Myocyte (in vitro differentiated cells): ENCODE measurements at regions not wholly inside any gene's neighbourhood (a gene's known extent, or its start where the extent isn't known, plus 50 kb on each side); places are given as distances from the start of the nearest gene placed in this dataset.
"Not testable (repeated sequence)": the region's sequence is repeated elsewhere in the genome, so short reads cannot be mapped to it uniquely, and the experiment has no call there.

Experiments
- DNase-seq: peaks from one replicate; pipeline ENCODE4 v3.0.0-alpha.2; 2012; ENCODE audit warnings: low read depth

DNA sequence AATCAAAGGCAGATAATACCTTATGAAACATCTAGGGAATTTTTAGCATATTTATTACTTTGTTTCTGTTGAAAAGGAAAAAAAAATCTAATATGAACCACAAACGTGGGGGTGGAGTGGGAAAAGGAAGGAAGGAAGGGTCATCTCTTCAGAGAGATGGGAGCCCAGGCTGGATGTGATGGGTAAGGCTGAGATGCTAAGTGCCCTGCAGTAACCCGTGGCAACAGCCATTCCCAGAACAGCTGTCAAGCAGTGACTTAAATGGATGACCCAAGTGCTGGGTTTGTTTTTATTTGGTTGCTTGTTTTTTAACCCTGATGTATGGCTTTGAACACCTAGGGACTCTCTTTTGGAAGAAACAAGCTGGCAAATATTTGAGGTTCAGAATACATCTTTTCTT, 50.7 kb upstream of the KLF7 start:
- DNase-seq: peak; percentile 35

DNA sequence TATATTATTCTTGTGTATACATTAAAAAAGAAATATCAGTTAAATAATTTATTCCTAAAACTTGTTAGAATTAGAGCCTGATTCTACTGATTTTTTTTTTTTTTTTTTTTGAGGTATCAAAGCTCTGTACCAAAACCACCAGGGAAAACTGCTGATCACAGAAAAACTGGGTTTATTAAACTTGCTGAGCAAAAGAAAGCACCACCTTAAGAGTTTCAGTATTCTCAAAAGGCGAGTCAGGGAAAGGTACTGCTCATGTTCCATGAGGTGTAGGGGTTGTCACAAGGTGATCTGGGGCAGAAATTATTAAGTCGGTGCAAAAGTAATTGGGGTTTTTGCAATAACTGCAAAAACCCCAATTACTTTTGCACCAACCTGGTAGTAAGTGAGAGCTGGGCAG, 51.7 kb upstream of the KLF7 start:
- DNase-seq: no peak

DNA sequence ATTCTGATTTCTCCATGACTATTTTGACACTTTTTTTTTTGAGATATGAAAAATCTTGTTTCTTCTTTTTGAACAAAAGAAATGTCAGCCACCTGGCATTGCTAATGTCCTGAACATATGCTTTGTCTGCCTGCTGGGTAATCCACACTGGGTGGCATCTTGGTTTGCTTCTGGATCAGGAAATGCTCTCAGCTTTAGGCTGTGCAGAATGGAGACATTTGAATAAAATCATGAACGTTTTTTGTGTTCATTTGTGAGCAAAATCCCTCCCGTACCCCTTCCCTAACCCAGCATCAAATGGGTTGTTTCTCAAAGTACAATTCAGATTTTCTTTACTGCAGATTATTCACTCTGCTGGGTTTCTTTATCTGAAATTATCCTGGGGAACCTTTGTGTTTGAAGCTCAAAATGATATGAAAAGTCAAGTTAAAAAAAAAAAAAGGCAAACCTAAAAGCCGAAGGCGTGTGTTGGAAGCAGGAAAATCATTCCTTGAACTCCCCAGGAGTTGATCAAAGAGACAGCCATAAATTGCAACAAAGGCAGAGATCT, 53.4 kb upstream of the KLF7 start:
- no peak for DNase-seq

DNA sequence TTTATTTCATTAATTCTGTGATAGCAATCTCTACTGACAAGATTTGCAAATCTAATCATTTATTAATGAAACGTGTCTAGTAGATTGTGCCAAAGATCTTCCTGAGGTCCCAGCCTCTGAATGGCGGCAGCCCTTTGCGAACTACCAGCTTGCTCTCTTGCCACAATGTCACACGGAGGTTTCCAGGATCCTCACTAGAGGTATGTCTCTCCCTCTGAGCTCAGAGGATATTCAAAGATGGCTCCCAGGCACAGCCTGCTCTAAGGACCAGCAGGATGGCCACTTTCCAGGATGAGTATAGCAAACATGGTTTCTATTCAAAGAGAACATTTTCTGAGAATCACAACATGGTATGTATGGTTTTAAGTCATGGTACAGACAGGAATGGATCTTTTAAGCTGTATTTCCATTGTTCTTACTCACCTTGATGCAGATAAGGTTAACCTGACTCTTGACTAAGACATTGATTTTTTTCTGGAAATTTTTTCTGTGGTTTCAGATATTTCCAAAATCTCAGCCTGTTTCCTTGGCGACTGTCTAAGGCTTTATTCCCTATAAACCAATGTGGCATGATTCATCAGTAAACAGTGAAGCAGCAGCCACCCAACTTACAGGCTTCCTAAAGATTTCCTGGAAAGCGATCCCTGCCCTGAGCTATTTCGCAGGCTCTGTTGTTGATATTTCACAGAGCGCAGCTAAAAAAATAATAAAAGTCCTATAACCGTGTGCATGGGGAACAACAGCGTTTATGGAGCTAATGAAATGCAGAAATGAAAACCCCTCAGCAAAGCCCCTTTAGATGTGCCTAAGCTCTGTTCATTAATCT, 54.1 kb upstream of the KLF7 start:
- no peak for DNase-seq

DNA sequence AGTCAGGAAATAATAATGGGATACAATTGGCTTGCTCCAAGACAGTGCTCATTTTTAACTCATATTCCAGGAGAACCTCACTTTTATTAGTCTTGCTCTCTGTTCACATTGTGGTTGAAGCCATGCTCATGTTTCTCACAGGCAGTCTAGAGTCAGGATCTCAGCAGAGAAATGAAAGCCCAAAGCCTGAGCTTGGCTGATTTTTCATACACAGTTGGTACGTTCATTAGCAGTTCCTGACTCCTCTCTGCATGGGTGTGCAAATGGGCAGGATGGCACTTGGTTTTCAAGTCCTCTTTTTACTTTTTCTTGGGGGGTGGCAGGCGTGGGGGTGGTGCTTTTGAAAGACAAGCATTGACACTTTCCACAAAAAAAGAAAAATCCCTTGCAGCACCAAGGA, 56.0 kb upstream of the KLF7 start:
- no peak for DNase-seq

DNA sequence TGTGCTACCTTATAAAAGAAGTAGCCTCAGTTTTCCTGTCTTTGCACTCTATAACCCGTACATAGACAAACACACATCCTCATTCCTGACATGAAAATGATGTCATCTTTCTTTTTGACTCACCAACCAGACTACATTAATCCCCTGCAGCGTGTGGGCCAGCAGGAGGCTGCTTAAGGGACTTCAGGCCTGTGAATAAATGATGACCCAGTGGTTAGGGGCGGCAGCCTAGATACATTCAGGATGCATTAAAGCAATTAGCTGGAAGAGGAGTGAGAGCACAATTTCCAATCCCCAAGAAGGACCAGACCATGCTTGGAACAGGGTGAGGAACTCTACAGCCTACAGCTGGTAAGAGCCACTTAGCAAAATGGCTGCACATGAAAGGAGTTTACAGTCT, 57.3 kb upstream of the KLF7 start:
- DNase-seq: peak; percentile 39

DNA sequence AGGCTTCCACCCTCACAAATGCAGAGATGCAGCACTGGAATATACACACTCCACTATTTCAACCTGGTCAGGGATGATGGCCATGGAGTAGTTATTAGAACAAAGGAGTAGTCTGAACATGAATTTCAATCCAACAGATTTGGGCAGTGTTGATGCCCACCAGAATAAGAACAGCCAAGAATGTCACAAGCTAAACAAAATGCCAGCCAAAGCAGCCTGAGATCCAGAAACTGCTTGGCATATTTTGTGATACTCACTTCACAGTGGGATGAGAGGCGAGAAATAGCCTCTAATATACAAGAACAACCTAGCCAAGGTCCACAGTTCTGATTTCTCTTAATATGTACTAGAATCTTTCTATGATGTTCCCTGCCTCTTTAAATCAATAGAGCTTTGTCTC, 58.6 kb upstream of the KLF7 start:
- no peak for DNase-seq

DNA sequence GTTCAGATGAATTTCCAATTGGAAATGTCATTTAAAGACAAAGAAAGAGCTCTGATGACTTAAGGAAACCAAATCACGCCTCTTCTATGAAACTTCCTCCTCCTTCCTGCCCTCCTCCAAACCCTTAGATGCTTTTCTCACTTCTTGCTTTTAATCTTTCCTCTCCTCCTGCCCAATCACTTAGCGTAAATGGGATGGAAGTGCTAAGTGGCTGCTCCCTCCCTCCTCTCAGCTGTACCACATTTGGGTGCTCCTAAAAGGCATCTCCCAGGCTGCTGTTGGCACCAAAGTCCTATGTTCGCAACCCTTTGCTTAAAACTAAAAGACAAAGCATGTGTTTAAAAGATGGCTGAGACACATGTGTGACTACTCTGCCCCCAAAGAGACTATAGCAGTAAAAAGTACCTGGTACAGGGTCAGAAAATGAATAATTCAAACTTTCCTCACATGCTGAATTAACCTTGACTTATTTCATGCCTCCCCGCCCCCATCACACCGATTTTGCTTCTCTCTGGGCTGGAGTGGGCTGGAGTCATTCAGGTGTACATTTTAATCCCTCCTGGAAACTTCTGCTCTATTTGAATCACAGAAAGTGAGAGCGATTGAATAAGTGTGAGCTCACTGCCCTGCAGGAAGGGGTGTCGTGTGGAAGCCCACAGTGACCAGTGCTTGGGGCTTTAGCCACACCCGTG, 59.2 kb upstream of the KLF7 start:
- no peak for DNase-seq

DNA sequence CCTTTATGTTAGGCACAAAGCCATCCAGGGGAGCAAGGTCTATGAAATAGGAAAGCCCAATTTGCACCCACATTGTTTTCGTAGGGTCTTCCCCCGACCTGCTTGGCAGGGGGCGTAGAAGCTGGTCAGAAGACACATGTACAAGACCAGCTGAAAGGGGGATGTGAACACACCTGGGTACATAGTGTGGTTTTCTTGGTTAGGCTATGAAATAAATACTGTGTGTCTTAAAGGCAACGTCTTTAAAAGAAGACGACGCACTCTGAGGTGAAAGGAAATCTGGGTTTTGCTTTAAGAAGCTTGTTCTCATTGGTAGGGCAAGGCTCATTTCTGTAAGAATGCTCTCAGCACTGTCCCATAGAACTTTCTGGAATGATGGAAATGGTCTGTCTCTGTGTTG, 60.0 kb upstream of the KLF7 start:
- DNase-seq: no peak

DNA sequence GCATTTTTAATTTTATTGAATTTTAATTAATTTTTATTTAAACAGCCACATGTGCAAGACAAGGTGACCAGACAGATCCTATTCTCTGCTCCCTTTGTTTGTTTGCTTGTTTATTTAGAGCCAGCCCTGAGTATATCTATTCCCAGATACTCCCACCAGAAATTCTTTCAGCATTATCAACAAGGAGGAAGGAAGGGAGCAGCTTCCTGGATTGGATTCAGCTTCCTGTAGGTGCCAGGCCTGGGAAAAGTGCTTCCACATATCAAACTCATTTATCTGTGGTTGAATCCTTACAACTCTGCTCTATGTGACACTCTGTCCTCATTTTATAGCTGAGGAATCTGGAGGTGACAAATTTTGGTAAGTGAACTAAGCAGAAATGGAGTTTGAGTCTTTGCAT, 60.5 kb upstream of the KLF7 start:
- DNase-seq: no peak

DNA sequence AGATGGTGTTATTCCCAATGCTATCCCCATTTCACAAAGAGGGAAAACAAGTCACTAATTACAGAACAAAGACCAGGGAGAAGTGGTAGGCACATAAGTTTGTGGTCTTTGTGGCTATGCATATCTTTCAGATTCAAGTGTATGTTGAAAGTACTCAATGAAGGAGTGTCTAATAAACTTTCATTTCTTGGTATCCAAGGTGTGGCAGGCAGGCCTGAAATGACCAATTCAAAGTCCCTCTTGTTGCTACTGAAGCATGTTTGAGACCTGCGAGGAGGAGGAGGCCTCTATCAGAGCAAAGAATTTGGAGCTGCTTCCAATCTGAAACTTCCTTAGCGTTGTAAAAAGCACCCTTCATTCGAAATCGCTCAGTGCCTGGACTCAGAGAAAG, 60.9 kb upstream of the KLF7 start:
- DNase-seq: no peak

DNA sequence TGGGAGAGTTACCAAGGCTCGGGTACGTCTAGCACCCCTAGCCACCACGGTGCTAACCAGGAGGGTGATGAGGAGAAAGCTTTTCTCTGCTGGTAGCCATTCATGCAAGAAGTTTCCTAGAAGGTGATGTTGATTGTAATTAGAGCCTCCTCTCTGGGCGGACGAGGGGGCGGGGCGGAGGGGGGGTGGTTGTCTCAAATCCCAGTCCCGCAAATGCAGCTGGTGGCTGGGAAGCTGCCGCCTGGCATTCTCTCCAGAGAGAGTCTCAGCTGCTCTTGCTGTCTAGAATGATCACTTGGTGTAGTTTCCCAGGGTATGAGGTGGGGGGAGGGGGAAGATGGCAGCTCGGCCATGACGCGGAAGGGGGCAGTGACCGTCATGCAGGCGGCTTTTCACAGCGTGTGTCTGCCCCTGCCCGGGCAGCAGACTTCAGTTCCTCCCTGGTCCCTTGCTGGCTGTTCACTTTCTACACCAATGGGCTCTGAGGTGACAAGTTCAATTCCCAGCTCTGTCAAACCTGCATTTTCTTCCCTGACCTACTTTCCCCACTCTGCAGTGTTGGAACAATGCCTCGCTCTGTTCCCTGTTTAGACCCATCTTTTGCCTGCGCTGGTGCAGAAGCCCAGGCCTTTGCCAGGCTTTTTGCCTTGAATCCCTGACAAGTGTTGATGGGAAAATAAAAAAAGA, 61.5 kb upstream of the KLF7 start:
- DNase-seq: peak; percentile 92

DNA sequence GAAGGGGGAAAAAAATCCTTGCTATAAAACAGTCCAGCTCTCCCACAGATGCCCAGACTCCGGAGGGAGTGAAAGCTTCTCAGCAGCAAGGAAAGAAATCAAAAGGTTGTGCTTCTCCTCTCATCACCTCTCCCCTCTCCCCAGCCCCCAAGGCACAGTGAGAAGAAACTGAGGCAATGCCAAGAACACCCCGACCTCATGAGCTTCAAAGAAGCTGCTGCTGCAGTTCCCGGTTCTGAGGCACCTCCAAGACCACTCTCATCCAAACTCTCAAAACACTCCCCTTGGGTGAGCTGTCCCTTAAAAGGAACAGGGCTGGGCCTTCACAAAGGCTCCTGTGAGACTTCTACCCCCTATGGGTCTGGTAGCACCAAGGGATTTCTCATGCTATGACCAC, 62.0 kb upstream of the KLF7 start:
- DNase-seq: no peak

DNA sequence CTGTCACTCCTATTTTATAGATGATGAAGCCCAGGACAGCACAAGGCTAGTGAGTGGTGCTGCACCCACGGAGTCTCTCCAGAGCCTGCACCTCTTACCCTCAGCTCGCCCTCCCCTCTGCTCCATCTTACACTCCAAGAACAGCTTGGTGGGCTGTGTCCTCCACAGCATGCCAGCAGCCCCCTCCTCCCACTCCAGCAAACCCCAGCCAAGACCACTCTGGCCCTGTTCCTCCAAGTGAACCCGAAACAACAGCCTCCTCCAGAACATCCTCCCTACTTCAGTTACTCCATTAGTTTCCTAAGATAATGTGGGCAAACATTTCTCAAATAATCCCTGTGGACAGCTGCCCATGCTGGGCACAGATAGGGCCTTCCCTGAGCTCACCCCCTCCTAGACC, 62.7 kb upstream of the KLF7 start:
- no peak for DNase-seq

DNA sequence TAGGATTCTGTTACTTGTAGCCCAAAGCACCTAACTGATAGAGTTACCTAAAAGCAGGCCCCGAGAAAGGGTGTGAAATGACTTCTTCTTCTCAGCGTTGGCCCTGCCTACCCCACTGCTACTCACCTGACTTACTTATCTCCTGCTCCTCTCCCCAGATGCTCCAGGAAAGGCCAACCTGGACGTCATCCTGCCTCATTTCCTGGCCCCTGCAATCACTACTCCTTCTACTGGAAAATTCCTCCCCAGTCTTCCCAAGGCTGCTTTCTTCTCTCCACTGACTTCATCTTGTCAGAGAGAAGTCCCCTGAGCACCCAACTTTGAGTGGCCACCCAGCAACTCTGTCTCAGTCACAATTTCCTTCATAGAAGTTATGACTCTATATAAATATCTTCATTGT, 63.4 kb upstream of the KLF7 start:
- no peak for DNase-seq

DNA sequence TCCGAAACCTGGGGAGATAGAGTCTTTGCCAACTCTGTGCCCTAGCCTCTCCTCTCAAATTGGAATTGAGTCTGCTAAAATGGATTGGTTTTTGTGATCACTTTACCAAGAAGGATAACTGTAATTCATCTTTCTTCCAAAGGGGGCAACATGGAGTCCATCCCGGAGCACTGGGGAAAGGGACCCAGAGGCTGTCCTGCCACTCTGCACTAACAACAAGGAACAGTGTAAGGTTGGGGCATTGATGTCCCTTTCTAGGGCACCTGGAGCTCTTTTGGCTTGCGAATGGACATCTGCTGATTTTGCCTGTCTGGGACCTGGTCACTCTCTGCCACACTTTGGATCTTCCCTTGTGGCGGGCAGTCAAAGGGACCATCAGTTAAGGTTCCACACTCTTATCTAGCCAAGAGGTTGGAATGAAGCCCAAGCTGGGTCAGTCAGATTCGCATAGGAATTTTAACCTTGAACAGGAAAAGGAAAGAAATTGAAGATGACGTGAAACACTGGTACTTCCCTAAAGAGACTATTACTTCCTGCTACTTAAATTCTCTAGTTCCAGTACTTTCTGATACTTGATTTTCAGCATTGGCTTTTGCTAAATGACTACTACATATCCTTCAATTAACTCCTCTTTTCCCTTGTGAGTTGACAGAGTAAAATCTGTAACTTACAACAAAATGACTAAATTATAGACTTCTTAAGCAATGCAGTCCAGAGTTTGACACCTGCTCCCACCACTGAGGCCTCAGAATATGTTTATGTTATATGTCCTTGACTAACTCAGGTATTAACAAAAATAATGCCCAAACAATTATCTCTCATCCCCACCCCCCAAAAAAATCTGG, 64.7 kb upstream of the KLF7 start:
- no peak for DNase-seq

DNA sequence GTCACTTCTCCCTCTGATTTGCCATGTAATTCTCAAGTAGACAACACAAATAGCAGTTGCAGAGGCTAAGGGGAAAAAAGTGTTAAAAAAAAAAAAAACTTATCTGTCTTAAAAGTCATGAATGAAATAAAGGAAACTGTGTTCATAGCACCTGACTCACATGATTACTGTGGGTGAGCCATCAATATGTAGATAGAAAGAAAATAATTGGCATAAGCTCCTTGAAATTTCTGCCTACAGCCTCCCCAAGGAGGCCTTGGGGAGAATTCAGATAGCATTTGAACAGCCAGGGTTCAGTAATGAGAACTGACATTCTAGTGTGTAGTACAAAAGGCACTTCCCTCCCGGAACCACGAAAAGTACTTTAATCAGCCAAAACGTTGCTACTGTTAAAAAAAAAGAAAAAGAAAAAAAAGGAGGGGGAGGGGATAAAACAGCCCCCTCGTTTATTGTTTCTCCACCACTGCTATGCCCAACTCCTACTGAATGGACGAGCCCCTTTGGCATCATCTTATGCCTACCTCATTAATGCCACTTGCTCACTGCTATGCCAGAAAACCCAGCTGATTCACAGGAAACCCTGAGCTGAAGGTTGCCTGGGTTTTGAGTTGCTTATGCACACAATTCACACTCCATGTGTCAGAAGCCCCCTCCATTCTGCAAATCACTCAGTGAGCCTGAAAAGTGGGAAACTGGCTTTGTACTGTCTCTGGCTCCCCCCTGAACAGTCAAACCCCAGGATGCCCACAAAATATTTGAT, 65.5 kb upstream of the KLF7 start:
- DNase-seq: no peak

DNA sequence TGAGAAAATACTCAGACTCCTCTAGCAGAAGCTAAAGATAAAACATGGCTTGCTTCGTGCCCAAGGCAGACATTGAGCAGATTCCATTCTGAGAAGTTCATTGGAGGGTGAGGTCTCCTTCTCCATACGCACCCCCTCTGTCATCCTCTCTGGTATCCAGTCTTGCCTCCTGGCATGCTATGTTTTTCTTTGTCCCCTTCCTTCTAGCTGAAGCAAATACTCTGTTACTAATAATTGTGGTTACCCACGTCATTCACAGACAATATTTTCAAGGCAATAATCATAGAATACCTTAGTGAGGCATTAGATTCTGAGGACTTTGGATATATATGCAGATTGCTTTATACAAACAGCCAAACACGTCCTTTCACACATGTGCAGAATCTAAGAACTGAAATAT, 66.2 kb upstream of the KLF7 start:
- DNase-seq: no peak

DNA sequence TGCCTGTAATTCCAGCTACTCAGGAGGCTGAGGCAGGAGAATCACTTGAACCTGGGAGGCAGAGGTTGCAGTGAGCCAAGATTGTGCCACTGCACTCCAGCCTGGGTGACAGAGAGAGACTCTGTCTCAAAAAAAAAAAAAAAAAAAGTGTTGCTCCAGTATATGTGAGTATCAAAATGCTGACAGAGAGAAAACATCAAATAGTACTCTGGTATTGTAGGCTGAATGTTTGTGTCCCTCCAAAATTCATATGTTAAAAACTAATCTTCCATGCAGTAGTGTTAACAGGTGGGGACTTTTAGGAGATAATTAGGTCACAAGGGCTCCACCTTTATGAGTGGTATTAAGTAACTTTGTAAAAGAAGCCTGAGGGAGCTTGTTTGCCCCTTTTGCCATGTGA, 67.4 kb upstream of the KLF7 start:
- DNase-seq: not testable (repeated sequence)

DNA sequence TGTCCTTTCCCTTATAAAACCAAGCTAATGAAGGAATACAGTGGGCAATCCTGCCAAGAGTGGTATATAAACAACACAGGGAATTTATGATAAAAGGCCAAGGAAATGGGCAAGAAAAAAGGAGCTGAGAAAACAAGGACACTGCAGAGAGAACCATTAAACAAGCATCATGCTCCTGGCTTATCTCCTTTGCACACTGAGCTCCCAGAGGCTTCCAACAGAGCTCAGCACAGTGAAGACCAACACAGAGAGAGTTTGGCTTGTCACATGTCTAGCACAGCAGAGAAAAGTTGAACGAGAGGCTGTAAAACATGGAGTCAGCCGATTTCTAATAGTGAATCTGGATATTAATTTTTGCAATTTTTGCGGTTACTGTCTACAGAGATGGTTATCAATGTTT, 68.0 kb upstream of the KLF7 start:
- DNase-seq: no peak

DNA sequence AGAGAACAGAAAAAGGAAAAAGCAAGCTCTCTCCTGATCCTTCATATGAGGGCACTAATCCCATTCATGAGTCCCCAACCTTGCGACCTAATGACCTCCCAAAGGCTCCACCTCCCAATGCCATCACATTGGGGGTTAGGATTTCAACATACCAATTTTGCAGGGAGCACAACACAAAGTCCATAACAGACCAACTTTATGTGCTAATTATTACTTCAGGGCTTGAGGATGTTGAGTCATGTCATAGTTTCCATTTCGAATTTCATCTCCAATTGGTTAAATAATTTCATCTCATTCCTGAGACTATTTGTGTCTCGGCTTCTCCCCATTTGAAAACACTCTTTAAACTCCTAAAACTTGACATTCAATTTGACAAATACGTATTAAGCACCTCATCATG, 69.9 kb upstream of the KLF7 start:
- DNase-seq: no peak
